ENCODE measurements at regions not wholly inside any gene's neighbourhood (a gene's known extent, or its start where the extent isn't known, plus 50 kb on each side); places are given as distances from the start of the nearest gene placed in this dataset.

DNA sequence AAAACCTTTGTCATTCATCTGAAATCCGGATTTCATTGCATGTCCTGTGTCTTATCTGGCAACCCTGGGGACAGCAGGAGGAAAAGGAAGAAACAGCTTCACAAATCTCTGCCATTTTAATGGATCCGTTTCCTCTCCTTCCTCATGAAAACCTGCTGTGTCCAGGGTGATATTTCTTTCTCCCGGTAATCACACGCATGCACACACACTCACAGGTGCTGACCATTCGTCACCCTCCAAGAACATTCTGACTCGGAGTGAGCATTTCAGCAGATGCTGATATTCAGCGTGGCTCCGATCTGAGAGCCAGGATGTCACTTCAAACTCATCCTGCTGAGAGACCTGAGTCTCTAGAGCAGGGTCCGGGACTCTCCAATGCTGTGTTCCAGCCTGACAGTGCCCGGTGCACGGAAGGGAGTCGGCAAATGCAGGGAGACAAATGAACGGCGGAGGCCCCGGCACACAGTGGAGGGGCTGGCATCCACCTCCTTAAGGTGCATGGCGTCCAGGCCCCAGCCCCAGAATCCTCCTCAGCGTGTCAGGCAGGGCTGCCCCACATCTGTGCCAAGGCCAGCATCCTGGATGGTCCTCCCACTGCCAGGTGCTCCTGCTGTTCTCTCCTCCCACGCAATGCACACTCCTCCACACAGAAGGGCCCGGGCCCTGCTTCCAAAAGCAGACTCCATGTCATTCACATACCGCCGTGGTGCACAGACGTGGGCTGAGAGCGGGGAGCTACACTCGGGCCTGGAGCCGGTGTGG is 70.7 kb downstream of the RBFOX3 start:
- no peak for DNase-seq (ENCODE audit: low read depth)

GRCh38 chr17:79538291-79538690 is 72.6 kb downstream of the RBFOX3 start:
- no peak for DNase-seq (ENCODE audit: low read depth)

- no peak for DNase-seq (ENCODE audit: low read depth)
Measured at GRCh38 chr17:79537686-79538085, 73.2 kb downstream of the RBFOX3 start.

DNA sequence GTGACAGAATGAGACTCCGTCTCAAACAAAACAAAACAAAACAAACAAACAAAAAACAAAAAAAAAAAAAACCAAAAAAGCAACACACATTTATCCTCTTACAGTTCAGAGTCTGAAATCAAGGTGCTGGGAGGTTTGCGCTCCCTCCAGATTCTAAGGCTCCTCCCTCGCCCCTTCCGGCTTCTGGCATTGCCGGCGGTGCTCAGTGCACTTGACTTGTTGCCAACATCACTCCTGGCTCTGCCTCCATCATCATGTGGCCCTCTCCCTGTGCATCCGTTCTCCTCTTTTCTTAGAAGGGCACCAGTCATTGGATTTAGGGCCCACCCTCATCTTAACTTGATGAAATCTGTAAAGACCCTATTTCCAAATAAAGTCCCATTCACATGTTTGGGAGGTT is 73.8 kb downstream of the RBFOX3 start:
- no peak for DNase-seq (ENCODE audit: low read depth)

DNA sequence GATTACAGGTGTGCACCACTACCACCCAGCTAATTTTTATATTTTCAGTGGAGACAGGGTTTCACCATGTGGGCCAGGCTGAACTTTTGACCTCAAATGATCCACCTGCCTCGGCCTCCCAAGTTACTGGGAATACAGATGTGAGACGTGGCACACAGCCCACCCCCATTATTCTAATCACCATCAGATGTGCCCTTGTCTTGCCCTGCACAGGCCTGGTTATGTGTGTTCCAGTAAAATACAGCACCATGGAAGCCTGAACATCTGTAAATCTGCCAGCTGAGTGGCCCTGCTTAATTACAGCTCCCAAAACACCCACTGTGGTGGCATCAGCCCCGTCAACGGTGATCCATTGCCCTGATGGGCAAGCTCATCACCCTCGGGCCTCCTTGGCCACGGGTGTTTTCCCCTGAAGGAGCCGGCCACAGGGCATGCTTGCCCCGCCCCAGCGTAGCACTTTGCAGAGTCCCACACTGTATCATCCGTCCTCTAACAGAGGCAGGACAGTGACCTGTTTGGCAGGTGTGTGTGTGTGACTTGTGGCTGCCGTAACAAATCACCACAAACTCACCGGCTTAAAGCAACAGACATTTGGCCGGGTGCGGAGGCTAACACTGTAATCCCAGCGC is 74.5 kb downstream of the RBFOX3 start:
- no peak for DNase-seq (ENCODE audit: low read depth)

DNA sequence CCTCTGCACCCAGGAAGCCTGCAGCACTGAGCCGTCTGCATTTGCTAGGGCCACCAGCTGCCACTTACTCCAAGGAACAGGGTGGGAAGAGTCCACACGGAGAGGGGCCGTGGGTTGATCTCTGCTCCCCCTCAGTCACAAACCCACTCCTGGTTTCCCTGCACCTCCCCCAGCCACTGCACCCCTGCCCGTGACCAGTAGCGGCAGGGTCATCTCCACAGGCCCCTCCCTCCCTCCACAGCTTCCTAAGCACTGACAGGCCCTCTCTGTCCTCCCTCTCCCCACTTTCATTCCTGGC is 75.2 kb downstream of the RBFOX3 start:
- no peak for DNase-seq (ENCODE audit: low read depth)

DNA sequence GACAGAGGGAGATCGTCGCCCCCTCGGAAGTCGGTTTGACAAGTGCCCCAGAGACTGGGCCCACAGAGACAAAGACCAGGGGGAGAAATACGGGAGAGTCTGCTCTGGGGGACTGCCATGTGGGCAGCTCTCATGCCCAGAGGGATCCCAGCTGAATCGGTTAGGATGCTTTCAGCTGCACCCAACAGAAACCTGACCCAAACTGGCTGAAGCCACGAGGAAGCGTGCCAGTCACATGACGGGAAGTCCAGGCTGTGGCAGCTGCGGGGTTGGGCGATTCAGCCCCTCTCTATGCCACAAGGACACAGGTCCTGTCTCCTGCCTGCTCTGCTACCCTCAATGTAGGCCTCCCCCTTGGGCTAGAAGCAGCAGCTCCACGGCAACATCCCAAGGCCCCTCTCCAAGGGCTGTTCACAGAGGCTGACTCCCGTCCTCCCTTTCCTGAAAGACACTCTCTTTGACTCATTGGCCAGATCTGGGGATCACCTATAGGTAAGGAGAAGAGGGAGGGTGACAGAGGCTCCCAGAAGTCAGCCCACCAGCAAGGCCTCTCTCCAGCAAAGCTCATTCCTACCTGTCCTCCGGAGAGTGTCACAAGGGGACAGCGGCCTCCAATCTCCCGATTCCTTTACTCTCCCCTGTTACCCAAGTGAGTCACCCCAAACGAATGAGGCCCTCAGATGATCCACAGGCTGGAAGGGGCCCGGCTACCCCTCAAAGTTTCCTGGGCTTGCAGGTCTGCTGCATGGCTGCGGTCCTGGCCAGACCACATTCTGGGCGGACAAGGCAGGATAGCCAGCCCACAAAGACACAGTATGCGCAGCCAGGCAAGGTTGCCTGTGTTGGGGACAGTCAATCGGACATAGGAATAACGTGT is 75.8 kb downstream of the RBFOX3 start:
- DNase-seq (ENCODE audit: low read depth) = no peak

- no peak for DNase-seq (ENCODE audit: low read depth)
Measured at GRCh38 chr17:79534111-79534510, 76.7 kb downstream of the RBFOX3 start.

DNA sequence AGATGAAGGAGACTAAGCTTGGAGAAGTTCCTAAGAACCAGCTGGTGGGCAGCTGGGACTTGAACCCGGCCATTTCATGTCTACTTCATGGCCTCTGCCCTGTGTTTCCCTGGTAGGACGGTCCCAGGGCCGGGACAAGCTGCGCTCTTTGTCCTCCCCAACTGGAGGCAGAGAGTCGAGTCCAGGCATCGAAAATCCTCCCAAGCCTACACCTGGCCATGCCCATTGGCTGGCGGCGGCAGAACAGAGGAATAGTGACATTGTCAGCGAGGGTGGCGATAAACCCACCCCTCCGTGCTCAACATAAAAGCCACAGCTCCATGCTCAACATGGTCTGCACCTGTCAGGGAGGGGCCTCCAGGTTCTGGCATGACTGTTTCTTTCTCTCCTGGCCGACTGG is 77.7 kb downstream of the RBFOX3 start:
- no peak for DNase-seq (ENCODE audit: low read depth)

- DNase-seq (ENCODE audit: low read depth) = no peak
Measured at GRCh38 chr17:79532107-79532790, 78.6 kb downstream of the RBFOX3 start.

GRCh38 chr17:79531191-79532095 is 79.4 kb downstream of the RBFOX3 start:
- no peak for DNase-seq (ENCODE audit: low read depth)

- no peak for DNase-seq (ENCODE audit: low read depth)
Measured at GRCh38 chr17:79530361-79531105, 80.3 kb downstream of the RBFOX3 start.

DNA sequence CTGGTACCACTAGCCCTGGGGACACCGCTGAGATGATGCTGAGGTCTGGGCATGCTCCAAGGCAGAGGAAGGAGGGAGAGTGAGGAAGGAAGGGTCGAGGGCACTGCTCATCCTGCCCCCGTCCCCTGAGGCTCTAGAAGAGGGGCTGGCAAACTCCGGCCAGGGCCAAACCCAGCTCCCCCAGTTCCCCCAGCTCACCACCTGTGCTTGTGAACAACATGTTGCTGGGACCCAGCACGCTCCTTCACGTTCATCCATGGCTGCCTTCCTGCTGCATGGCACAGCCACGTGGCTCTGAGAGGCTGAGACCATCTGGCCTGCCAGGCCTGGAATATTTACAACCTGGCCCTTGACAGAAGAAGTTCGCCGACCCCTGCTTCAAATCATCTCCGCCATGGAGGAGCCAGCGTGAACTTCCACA is 81.2 kb downstream of the RBFOX3 start:
- no peak for DNase-seq (ENCODE audit: low read depth)

DNA sequence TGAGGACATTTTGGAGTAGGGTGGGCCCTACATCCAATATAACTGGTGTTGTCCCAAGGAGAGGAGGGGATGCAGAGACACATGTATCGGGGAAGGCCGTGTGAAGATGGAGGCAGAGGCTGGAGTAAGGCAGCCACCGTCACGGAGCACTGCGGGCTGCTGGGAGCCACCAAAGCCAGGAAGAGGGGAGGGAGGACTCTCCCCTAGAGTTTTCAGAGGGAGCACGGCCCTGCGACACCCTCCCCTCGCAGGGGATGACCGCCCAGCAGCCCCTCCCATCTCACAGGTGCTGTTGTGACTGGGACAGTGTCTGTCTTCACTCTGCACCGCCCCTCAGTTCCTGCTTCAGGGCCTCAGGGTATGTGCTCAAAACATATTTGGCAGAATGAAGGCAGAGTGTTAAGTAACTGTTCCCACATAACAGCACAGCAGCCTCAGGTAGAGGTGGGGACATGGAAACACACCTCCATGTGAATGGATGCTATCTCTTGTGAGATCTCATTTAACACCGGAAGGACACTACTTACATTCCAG is 82.2 kb downstream of the RBFOX3 start:
- no peak for DNase-seq (ENCODE audit: low read depth)

GRCh38 chr17:79527306-79527705 is 83.5 kb downstream of the RBFOX3 start:
- no peak for DNase-seq (ENCODE audit: low read depth)

DNA sequence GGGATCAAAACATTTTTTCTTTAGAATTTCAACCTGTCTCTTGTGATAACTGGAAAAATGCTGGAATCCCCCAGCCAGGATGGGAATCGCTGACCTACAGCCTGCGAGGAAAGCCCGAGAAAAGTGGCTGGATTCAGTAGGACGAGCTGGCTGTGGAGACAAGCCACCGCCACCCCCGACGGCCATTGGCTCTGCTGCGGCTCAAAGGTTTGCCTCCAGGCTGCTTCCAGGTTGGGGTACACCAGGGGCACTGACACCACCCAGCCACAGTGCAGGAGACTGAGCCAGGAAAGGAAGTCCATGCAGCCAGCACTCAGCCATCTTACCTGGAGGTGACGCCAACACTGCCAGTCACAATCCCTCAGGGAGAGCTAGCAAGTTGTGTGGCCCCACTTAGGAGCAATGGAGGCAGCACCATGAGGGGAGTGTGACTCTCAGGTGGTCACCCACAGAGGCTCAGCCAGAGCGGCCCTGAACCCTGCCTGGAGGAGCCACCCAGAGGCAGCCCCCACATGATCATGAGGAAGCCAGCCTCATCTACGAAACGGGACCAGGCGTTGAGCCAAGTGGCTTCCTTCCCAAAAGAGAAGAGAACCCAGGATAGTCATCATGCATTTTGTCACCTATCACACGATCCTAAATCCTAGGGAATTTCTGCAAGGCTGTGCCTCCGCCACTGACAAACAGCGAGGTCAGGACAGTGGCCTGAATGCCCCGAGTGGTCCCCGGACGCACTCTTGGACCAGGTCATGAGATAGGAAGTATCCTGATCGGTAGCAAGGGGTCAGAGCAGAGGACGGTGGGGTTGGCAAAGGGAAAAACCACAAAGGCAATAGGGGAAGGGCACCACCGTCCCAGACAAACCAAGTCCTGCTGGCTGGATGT is 84.8 kb downstream of the RBFOX3 start:
- no peak for DNase-seq (ENCODE audit: low read depth)

DNA sequence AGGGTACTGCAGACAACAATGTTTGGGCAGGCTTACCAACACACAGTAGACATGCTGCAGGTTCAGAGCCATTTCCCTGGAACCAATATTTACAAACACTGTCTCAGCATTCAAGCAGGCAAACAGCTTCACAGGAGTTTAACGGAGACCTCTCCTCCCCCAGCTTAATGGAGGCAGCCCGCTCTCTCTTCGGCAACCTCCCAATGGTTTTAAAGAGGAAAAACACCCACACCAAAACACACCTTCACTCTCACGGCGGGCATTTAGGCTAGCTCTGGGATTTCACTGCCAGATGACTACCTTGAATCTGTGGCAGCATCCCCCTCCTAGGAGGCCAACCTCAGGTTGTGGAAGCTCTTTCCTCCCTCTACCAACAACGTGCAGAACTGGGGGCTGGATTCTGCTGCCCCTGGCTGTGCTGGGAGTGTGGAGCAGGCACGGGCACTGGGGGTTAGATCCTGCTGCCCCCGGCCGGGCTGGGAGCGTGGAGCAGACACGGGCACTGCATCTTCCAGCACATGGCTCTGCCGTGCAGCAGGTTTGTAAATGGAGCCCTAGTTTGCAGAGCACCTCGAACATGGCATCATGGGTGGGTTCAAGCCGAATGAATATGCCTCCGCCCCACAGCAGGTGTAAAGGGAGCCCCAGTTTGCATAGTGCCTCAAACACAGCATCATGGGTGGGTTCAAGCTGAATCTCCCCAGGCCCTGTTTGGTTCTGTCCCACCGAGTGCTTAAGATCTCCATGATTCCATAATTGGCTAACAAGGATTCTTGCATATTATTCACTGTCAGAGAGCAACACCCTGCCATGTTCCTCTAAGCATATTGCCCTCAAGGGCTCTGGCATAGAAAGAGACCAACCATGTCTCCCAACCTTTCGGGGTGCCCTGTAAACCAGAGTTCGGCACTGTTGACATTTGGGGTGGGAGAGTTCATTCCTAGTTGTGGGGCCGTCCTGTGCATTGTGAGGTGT is 86.4 kb downstream of the RBFOX3 start:
- DNase-seq (ENCODE audit: low read depth) = no peak

DNA sequence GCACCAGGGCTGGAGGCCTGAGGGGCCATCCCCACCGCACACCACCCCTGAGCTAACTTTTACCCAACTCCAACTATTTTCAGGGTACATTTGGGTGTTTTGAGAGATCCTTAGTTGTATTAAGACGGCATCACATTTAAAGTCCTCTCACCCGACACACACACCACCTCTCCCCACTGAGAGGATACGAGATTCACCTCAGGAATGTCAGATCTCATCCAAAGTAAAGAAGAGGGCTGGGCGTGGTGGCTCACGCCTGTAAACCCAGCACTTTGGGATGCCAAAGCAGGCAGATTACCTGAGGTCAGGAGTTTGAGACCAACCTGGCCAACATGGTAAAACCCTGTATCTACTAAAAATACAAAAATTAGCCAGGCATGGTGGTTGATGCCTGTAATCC is 88.4 kb downstream of the RBFOX3 start:
- no peak for DNase-seq (ENCODE audit: low read depth)

Measured in activated T-helper 9 cell treated with anti-CD3 and anti-CD28 coated beads, Interleukin-2, amount 50 U/mL, for 16 hours (primary cell).